ENCODE measurements at regions not wholly inside any gene's neighbourhood (a gene's known extent, or its start where the extent isn't known, plus 50 kb on each side); places are given as distances from the start of the nearest gene placed in this dataset.

DNA sequence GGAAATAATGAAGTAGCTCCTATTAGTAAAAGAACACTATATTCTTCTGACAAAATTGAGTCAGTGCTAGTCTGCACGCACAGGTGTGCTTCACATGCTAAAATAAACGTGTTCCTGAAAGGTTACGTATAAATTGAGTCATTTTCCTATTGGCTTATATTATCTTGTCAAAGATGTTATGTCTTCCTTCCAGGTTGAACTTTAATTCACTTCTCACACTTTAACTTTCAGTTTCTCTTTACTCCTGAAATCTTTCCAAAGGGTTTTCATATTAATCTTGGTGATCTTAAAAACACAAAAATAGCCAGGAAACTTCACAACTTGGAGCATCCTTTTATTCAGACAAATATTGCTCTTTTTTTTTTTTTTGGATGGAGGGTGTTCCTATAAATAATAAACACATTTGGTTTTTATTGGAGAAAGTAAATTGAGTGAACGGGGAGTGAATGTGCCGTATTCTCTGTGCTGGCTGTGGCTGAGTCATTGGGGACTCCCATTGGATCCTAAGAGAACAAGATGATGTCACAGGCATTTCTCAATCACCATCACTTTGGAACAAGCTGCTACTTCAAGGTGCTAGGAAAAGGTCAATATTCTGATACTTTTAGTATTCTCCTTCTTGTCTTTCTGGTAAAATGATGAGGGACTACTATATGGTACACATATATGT, 150.2 kb upstream of the SPATS2L start:
- DNase-seq (no peak), ATAC-seq (no peak)
- H3K27ac Mint-ChIP-seq, result no peak overlapping the region
- peaks cover 12% of the 10 kb centered on the region for H3K9me3 Mint-ChIP-seq
- no peaks in the 10 kb centered on the region for H3K27me3 Mint-ChIP-seq
- no peak overlapping the region for H3K4me3 Mint-ChIP-seq
- H3K4me1 Mint-ChIP-seq, result no peaks in the 10 kb centered on the region
- no peaks in the 10 kb centered on the region for H3K36me3 Mint-ChIP-seq (ENCODE audit: low read depth)

DNA sequence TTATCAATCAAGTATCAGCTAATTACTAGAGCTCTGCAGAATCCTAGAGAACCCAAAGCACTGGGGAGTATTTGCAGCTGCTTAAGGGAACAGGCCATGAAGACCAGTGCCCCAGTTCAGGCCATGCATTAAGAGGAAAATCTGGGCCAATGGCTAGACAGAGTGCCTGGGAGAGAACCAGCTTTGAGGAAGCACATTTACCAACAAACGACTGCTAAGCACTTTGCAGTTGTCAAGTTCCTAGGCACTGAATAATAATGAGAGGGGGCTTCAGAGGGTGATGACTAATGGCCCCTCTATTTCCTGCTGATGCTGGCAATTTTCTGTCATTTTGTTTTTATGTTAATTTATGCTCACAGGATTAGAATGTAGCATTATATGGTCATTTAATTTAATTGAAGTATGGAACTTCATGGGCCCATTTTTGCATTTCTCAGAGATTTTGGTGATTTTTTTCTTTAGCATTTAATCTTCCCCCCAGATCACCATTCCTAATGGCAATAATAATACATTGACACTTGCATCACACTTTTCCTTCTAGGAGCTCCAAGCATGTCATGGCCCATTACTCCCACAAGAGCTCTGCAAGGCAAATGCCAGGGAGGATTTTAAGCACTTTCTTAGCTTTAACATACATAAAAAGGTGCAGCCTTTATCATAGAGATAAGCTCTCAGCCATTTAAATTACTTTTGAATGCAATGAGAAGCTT, 147.7 kb upstream of the SPATS2L start:
- Mint-ChIP-seq H3K4me3 (no peak overlapping the region), H3K27me3 (no peaks in the 10 kb centered on the region)

DNA sequence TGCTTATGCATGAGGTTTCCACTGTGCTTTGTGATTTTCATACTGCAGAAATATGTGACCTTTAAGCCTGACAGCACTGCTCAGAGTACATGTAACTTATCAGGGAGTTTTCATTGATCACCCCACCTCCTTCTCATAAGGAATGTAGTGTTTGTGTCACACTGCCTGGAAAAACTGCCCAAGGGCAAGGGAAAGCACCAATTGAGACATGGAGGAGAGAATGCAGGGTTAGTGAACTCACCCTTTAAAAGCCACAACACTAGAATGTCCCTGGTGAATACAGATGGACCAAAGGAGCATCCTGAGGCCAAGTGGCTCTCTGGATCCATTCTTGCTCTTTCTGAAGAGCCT, 147.2 kb upstream of the SPATS2L start:
- no peak overlapping the region for H3K4me3 Mint-ChIP-seq
- H3K27ac Mint-ChIP-seq, result no peak overlapping the region
- H3K27me3 Mint-ChIP-seq, result no peaks in the 10 kb centered on the region

More for the DNA sequence above, 147.7 kb upstream of the SPATS2L start:
- DNase-seq, result no peak
- H3K27ac Mint-ChIP-seq, result no peak overlapping the region
- ATAC-seq, result no peak
- H3K9me3 Mint-ChIP-seq, result no peaks in the 10 kb centered on the region
- H3K4me1 Mint-ChIP-seq, result no peaks in the 10 kb centered on the region
- H3K36me3 Mint-ChIP-seq (ENCODE audit: low read depth), result no peaks in the 10 kb centered on the region

DNA sequence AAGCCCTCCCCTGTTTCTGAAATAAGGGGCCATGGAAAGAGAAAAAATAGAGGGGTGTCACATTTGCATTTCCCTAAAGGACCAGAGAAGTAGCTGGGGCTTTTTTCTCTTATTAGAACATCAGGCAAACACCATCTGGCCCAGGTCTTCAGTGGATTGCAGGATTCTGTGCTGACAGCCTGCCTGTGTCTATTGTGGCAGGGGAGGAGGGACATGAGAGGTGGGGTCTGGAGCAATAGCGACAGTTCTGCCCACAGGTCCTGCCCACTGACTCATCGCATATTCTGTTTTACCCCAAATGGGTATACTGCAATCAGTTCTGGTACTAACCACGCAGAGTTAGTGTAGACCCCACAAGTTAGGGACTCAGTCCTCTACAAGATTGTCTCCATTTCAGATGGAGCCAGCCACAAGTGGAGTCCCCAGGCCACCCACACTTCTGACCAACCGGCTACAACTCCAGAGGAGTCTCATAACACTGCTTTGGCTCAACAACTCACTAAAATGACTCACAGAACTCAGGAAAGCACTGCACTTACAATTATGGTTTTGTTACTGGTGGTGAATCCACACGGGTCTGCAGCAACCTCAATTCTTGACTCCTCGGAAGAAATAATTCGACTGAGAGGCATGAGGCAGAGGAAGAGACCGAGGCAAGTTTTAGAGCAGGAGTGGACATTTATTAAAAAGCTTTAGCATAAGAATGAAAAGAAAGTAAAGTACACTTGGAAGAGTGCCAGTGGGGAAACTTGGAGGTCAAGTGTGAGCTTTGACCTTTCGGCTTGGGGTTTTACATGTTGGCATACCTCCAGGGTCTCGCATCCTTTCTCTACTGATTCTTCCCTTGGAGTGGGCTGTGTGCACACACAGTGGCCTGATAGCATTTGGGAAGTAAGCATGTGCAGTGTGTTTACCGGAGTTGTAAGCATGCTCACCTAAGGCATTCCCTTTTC, 146.4 kb upstream of the SPATS2L start:
- Mint-ChIP-seq H3K27ac (no peak overlapping the region), H3K9me3 (no peaks in the 10 kb centered on the region), H3K27me3 (no peaks in the 10 kb centered on the region), H3K4me3 (no peak overlapping the region), H3K4me1 (no peaks in the 10 kb centered on the region), H3K36me3 (ENCODE audit: low read depth) (no peaks in the 10 kb centered on the region)
- ATAC-seq (no peak), DNase-seq (no peak)

More for the DNA sequence above, 147.2 kb upstream of the SPATS2L start:
- H3K4me1 Mint-ChIP-seq, result no peaks in the 10 kb centered on the region
- H3K9me3 Mint-ChIP-seq, result no peaks in the 10 kb centered on the region
- DNase-seq (no peak), ATAC-seq (no peak)
- no peaks in the 10 kb centered on the region for H3K36me3 Mint-ChIP-seq (ENCODE audit: low read depth)

DNA sequence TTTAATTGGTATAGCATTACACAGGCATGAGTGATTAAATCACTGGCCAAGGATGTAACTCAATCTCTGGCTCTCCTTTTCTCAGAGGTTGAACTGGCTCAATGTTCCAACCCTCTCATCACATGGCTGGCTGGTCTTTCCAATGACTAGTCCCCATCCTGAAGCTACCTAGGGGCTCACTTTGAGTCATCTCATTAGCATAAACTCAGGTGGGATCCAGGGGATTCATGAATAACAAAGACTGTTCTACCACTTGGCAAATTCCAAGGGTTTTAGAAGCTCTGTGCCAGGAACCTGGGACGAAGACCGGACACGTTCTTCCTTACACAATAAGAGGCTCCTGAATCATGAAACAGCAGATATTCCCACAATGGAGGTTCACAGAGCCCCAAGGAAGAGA, 145.0 kb upstream of the SPATS2L start:
- H3K27ac Mint-ChIP-seq, result no peak overlapping the region
- H3K27me3 Mint-ChIP-seq, result no peaks in the 10 kb centered on the region
- no peaks in the 10 kb centered on the region for H3K9me3 Mint-ChIP-seq
- no peaks in the 10 kb centered on the region for H3K36me3 Mint-ChIP-seq (ENCODE audit: low read depth)
- no peaks in the 10 kb centered on the region for H3K4me1 Mint-ChIP-seq
- ATAC-seq (no peak), DNase-seq (no peak)
- no peak overlapping the region for H3K4me3 Mint-ChIP-seq

DNA sequence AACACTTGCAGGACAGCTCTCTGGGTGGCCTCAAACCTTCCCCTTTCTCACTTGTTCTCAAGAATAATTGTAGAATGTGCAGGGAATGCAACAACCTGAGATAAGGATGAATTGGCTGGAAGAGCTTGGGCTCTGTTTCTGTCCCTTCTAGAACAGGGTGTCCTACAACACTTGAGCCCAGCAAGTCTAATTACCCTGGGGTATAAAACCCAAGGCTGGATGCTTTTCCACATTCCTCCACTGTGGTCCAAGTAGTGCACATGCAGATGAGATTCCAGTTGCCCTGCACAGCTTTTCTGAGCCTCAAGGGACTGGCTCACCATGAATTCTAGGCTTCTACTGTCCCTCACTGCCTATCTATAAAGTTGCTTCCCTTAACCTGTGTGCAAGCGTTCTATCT, 140.8 kb upstream of the SPATS2L start:
- no peak overlapping the region for H3K4me3 Mint-ChIP-seq
- ATAC-seq (no peak), DNase-seq (no peak)
- H3K27ac Mint-ChIP-seq, result no peak overlapping the region
- no peaks in the 10 kb centered on the region for H3K36me3 Mint-ChIP-seq (ENCODE audit: low read depth)
- no peaks in the 10 kb centered on the region for H3K9me3 Mint-ChIP-seq
- no peaks in the 10 kb centered on the region for H3K4me1 Mint-ChIP-seq
- H3K27me3 Mint-ChIP-seq, result no peaks in the 10 kb centered on the region

DNA sequence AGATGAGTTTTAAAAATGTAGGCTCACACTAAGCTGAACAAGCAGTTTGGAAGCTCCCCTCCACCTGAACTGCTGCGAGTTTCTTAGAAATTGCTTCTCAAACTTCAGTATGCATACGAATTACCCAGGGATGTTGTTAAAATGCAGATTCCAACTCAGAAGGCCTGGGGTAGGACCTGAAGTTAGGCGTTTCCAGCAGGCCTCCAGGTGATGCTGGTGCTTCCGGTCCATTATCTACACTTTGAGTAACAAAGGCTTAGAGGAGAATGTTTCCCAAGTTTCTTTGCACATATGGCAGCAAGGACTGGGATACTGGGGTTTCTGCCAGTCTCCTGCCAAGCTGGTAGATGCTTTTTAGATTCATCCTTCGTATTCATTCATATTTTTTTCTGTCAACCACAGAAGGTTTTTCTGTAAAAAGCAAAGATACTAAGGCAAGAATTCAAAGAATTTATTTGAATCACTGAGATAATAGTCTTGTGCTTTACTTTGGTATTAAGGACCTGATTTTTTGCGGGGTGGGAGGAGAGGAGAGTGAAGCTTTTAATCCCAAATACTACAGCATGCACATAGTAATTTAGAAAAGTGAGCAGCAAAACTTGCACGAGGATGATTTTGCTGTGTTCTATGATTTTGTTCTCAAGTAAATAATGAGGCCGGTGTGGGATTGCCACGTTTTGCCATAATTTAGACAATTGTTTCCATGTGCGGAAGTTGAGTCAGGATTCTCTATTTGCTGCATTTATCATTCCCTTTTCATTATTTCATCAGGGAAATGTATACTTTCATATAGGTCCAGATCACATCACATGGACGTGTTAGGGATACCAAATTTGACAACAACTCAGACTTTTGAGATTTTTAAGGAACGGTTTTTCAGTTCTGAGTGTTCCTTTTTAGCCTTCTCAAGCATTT, 137.6 kb upstream of the SPATS2L start:
- DNase-seq (no peak), ATAC-seq (no peak)
- no peaks in the 10 kb centered on the region for H3K27me3 Mint-ChIP-seq
- H3K4me1 Mint-ChIP-seq, result no peaks in the 10 kb centered on the region
- no peak overlapping the region for H3K27ac Mint-ChIP-seq
- H3K4me3 Mint-ChIP-seq, result no peak overlapping the region
- no peaks in the 10 kb centered on the region for H3K36me3 Mint-ChIP-seq (ENCODE audit: low read depth)
- H3K9me3 Mint-ChIP-seq, result no peaks in the 10 kb centered on the region

DNA sequence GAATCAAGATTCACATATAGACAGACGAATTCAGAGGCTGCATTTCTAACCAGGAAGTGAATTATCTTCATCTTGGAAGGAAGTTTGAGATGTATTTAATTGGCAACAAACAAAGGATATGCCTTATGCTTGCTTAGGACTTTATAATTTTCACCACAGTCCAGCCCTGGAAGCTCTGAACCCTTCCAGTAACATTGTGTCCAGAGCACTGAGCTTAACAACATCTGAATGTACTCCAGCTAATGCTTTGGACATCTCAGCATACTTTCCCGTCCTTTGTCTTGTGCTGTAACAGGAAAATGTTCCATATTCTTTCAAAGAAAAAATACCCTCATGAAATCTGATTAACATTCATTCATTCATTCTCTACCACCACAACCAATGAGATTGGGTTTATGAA, 136.3 kb upstream of the SPATS2L start:
- no peaks in the 10 kb centered on the region for H3K4me1 Mint-ChIP-seq
- H3K36me3 Mint-ChIP-seq (ENCODE audit: low read depth), result no peaks in the 10 kb centered on the region
- H3K9me3 Mint-ChIP-seq, result no peaks in the 10 kb centered on the region
- DNase-seq, result no peak
- H3K4me3 Mint-ChIP-seq, result no peak overlapping the region
- no peak for ATAC-seq
- H3K27me3 Mint-ChIP-seq, result no peaks in the 10 kb centered on the region
- H3K27ac Mint-ChIP-seq, result no peak overlapping the region

DNA sequence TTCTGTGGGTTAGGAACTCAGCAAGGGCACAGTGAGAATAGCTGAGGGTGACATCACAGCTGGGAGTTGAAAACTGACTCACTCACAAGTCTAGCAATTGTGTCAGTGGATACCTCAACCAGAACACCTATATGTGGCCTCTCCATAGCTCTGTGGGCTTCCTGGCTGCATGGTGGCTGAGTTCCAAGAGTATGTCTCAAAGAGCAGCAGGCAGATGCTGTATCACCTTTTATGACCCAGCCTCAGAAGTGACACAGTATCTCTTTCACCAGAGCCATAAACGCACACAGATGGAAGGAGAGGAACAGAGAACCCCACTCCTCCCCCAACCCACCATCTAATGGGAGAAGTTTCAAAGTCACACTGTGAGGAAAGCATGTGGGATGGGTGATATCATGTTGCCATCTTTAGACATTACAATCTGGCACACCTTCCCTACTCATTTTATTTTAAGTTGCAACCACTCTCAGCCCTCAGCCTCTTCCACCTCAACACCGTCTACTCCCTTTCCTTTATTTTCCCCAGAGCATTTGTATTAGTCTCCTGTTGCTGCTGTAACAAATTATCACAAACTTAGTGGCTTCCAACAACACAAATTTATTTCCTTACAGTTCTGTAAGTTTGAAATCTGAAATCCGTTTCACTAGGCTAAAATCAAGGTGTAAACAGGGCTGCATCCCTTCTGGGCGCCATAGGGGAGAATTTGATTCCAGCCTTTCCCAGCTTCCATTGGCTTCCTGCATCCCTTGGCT, 134.6 kb upstream of the SPATS2L start:
- H3K4me1 Mint-ChIP-seq, result no peaks in the 10 kb centered on the region
- DNase-seq, result no peak
- no peak overlapping the region for H3K27ac Mint-ChIP-seq
- no peaks in the 10 kb centered on the region for H3K36me3 Mint-ChIP-seq (ENCODE audit: low read depth)
- no peaks in the 10 kb centered on the region for H3K9me3 Mint-ChIP-seq
- ATAC-seq, result peak; percentile 57
- H3K27me3 Mint-ChIP-seq, result no peaks in the 10 kb centered on the region
- H3K4me3 Mint-ChIP-seq, result no peak overlapping the region

DNA sequence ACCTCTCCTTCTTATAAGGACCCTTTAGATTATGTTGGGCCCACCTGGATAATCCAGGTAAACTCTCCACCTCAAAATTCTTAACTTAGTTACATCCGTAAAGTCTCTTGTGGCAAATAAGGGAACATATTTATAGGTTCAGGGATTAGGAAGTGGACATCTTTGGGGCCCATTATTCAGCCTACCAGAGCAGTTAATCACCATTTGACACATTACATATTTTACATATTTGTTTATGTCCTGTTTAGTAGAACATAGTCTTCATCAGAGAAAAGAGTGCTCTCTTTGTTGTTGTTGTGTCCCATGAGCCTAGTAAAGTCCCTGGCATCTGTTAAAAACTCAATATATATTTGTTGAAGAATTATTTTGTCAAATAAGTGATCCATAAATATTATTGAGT, 134.0 kb upstream of the SPATS2L start:
- DNase-seq (no peak), ATAC-seq (no peak)
- Mint-ChIP-seq H3K4me3 (no peak overlapping the region), H3K27me3 (no peaks in the 10 kb centered on the region), H3K4me1 (no peaks in the 10 kb centered on the region), H3K9me3 (no peaks in the 10 kb centered on the region), H3K36me3 (ENCODE audit: low read depth) (no peaks in the 10 kb centered on the region), H3K27ac (no peak overlapping the region)

DNA sequence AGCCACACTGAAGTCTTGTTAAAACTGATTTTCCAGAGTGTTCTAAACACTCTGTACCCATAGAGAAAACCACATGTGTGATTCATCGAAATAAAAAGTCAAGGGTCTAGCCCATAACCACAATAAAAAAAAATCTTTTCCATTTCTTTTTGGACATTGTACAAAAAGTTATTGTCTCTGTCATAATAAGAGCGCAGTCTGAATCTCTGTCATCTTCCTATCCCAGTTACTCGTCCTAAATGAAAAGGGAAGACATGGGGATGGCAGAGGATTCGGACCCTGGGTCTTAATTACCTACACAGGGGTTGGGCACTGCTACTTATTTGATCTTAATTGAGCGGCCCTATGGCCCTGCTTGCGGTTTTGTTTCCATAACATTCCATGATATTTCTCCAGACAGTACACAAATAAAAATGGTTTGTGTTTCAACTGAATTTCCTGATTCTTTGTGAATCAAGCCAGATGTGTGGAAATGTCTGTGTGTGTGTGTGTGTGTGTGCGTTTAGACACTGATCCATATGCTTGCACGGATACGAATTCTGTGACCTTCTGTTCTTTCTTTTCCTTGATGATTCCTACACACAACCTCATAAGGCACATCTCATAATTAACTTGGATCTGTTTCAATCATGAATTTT, 133.4 kb upstream of the SPATS2L start:
- Mint-ChIP-seq H3K9me3 (no peaks in the 10 kb centered on the region), H3K27ac (no peak overlapping the region), H3K36me3 (ENCODE audit: low read depth) (no peaks in the 10 kb centered on the region), H3K4me3 (no peak overlapping the region), H3K27me3 (no peaks in the 10 kb centered on the region), H3K4me1 (no peaks in the 10 kb centered on the region)
- DNase-seq, result no peak
- ATAC-seq, result no peak

DNA sequence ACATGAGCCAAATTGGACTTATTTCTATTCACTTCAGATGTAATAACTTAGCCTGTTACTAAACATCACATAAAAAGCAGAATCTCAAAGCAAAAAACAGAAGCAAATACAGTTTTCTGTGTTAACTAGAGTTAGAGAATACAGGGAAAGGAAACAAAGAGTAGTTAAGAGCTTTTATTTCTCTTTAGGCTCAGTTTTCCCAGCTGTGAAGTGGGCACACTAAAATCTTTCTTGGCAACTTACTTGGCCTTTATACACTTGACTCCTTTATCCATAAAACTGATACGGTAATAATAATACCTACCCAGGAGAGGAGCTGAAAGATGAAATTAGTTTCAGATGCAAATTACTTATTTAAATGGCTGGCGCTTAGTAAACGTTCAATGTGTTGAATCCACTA, 132.8 kb upstream of the SPATS2L start:
- no peaks in the 10 kb centered on the region for H3K36me3 Mint-ChIP-seq (ENCODE audit: low read depth)
- no peaks in the 10 kb centered on the region for H3K27me3 Mint-ChIP-seq
- H3K4me1 Mint-ChIP-seq, result no peaks in the 10 kb centered on the region
- H3K4me3 Mint-ChIP-seq, result no peak overlapping the region
- ATAC-seq, result no peak
- no peak overlapping the region for H3K27ac Mint-ChIP-seq
- DNase-seq, result no peak
- H3K9me3 Mint-ChIP-seq, result no peaks in the 10 kb centered on the region

DNA sequence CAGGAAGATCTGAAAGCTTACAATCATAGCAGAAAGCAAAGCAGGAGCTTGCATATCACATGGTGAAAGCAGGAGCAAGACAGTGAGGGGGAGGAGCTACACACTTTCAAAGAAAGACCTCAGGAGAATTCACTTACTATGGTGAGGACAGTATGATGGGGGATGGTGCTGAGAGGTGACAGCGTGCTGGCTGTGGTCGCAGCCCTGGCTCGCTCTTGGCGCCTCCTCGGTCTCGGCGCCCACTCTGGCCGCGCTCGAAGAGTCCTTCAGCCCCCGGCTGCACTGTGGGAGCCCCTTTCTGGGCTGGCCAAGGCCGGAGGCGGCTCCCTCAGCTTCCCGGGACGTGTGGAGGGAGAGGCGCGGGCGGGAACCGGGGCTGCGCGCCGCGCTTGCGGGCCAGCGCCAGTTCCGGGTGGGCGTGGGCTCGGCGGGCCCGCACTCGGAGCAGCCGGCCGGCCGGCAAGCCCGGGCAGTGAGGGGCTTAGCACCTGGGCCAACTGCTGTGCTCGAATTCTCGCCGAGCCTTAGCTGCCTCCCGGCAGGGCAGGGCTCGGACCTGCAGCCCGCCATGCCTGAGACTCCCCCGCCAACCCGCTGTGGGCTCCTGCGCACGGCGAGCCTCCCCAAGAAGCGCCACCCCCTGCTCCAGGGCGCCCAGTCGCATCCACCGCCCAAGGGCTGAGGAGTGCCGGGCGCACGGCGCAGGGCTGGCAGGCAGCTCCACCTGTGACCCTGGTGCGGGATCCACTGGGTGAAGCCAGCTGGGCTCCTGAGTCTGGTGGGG, 131.9 kb upstream of the SPATS2L start:
- H3K27me3 Mint-ChIP-seq, result no peaks in the 10 kb centered on the region
- DNase-seq, result no peak

More for the DNA sequence above, 131.9 kb upstream of the SPATS2L start:
- Mint-ChIP-seq H3K27ac (no peak overlapping the region), H3K4me3 (no peak overlapping the region), H3K36me3 (ENCODE audit: low read depth) (no peaks in the 10 kb centered on the region), H3K9me3 (no peaks in the 10 kb centered on the region), H3K4me1 (no peaks in the 10 kb centered on the region)
- no peak for ATAC-seq

All from activated naive CD8-positive, alpha-beta T cell treated with anti-CD3 and anti-CD28 coated beads, Interleukin-2, amount 50 U/mL, for 24 hours (primary cell).